GM23338 (cell line): ENCODE measurements at regions not wholly inside any gene's neighbourhood (a gene's known extent, or its start where the extent isn't known, plus 50 kb on each side); places are given as distances from the start of the nearest gene placed in this dataset.

Experiments
- ATAC-seq: fragments of 200-7000 bp; cut with Tn5 transposase; 3 replicates; pipeline ENCODE4 v1.9.1; 2020
- DNase-seq: peaks from one replicate; pipeline ENCODE4 v3.0.0-alpha.2; 2015; ENCODE audit warnings: low spot score
- H2AFZ ChIP-seq: fragments of 200-600 bp; sonication (generic); 2 replicates; pipeline ENCODE4 v1.8.0; 2016; ENCODE audit warnings: antibody characterized with exemption, mild to moderate bottlenecking, moderate library complexity
- H3F3A ChIP-seq: fragments of 200-600 bp; sonication (generic); replicated peaks from 2 replicates; pipeline ENCODE4 v1.8.0; 2017; ENCODE audit warnings: antibody characterized with exemption, mixed run types, low read depth
- H3K27ac ChIP-seq: fragments of 200-600 bp; sonication (generic); 2 replicates; pipeline ENCODE4 v1.6.1; 2016; ENCODE audit warnings: low read depth
- H3K27me3 ChIP-seq: fragments of 200-600 bp; sonication (generic); 2 replicates; pipeline ENCODE4 v1.8.0; 2016; ENCODE audit warnings: mild to moderate bottlenecking, mixed run types, moderate library complexity; ENCODE audit not compliant: insufficient read depth
- H3K36me3 ChIP-seq: fragments of 200-600 bp; sonication (generic); 2 replicates; pipeline ENCODE4 v1.8.0; 2016; ENCODE audit warnings: mild to moderate bottlenecking; ENCODE audit not compliant: insufficient read depth
- H3K4me1 ChIP-seq: fragments of 200-600 bp; sonication (generic); 2 replicates; pipeline ENCODE4 v1.8.0; 2016; ENCODE audit warnings: mild to moderate bottlenecking, moderate library complexity; ENCODE audit not compliant: insufficient read depth
- H3K4me2 ChIP-seq: fragments of 200-600 bp; sonication (generic); 2 replicates; pipeline ENCODE4 v1.7.1; 2017; ENCODE audit warnings: mixed run types
- H3K4me3 ChIP-seq: fragments of 200-600 bp; sonication (generic); 2 replicates; pipeline ENCODE4 v1.6.1; 2016; ENCODE audit warnings: mixed run types
- H3K79me2 ChIP-seq: fragments of 200-600 bp; sonication (generic); replicated peaks from 2 replicates; pipeline ENCODE4 v1.8.0; 2017; ENCODE audit warnings: mild to moderate bottlenecking; ENCODE audit not compliant: insufficient read depth
- H3K9me2 ChIP-seq: fragments of 200-600 bp; sonication (generic); 2 replicates; pipeline ENCODE4 v1.8.0; 2017; ENCODE audit not compliant: insufficient read depth
- H4K20me1 ChIP-seq: fragments of 200-600 bp; sonication (generic); replicated peaks from 2 replicates; pipeline ENCODE4 v1.8.0; 2017; ENCODE audit warnings: mild to moderate bottlenecking; ENCODE audit not compliant: insufficient read depth
- H3K27ac Mint-ChIP-seq: 2 replicates; pipeline ENCODE4 v1.8.0; 2020; ENCODE audit warnings: inconsistent platforms, mild to moderate bottlenecking, moderate library complexity, mixed read lengths
- H3K27me3 Mint-ChIP-seq: 3 replicates; pipeline ENCODE4 v1.8.0; 2022; ENCODE audit warnings: low read depth, mild to moderate bottlenecking, moderate library complexity, mixed read lengths, inconsistent platforms; ENCODE audit not compliant: insufficient read depth, poor library complexity
- H3K36me3 Mint-ChIP-seq: 3 replicates; pipeline ENCODE4 v1.8.0; 2021; ENCODE audit warnings: low read depth, mild to moderate bottlenecking, inconsistent platforms, moderate library complexity, mixed read lengths
- H3K4me1 Mint-ChIP-seq: 3 replicates; pipeline ENCODE4 v1.8.0; 2020; ENCODE audit warnings: mild to moderate bottlenecking, inconsistent platforms, mixed read lengths
- H3K4me3 Mint-ChIP-seq: 3 replicates; pipeline ENCODE4 v1.8.0; 2021; ENCODE audit warnings: moderate library complexity, mild to moderate bottlenecking, inconsistent platforms, mixed read lengths
- H3K9me3 Mint-ChIP-seq: 3 replicates; pipeline ENCODE4 v1.8.0; 2020; ENCODE audit warnings: moderate library complexity, mild to moderate bottlenecking, inconsistent platforms, mixed read lengths
- CREB1 ChIP-seq: fragments of 250-450 bp; sonication (Bioruptor Pico); IDR thresholded peaks from 2 replicates; pipeline ENCODE4 v1.5.0; 2020; ENCODE audit warnings: low read depth, mild to moderate bottlenecking, moderate library complexity
- ETS1 ChIP-seq: IDR thresholded peaks from 2 replicates; pipeline ENCODE4 v1.6.1; 2016; ENCODE audit warnings: antibody characterized with exemption
- EZH2 ChIP-seq: fragments of 200-600 bp; sonication (generic); IDR thresholded peaks from one replicate; pipeline ENCODE4 v1.8.0; 2017; ENCODE audit warnings: antibody characterized with exemption, mild to moderate bottlenecking, low read depth; ENCODE audit not compliant: unreplicated experiment
- EZH2phosphoT487 ChIP-seq: fragments of 200-600 bp; sonication (generic); IDR thresholded peaks from one replicate; pipeline ENCODE4 v1.8.1; 2018; ENCODE audit warnings: antibody characterized with exemption; ENCODE audit not compliant: unreplicated experiment
- JUNB ChIP-seq: IDR thresholded peaks from one replicate; pipeline ENCODE4 v1.6.1; 2016; ENCODE audit warnings: antibody characterized with exemption; ENCODE audit not compliant: unreplicated experiment
- NANOG ChIP-seq: IDR thresholded peaks from 2 replicates; pipeline ENCODE4 v1.6.1; 2016; ENCODE audit warnings: antibody characterized with exemption, borderline replicate concordance
- POLR2AphosphoS5 ChIP-seq: IDR thresholded peaks from 2 replicates; pipeline ENCODE4 v1.6.1; 2016; ENCODE audit warnings: antibody characterized with exemption, low read depth
- STAT1 ChIP-seq: IDR thresholded peaks from one replicate; pipeline ENCODE4 v1.6.1; 2016; ENCODE audit warnings: antibody characterized with exemption; ENCODE audit not compliant: unreplicated experiment
- ZNF114 ChIP-seq: fragments of 250-450 bp; sonication (Bioruptor Pico); IDR thresholded peaks from 2 replicates; pipeline ENCODE4 v1.5.0; 2020; ENCODE audit warnings: mild to moderate bottlenecking, moderate library complexity
- ZNF331 ChIP-seq: fragments of 250-450 bp; sonication (Bioruptor Pico); IDR thresholded peaks from 2 replicates; pipeline ENCODE4 v1.5.0; 2020; ENCODE audit warnings: low read depth, mild to moderate bottlenecking, moderate library complexity
- ZNF462 ChIP-seq: fragments of 250-450 bp; sonication (Bioruptor Pico); IDR thresholded peaks from 2 replicates; pipeline ENCODE4 v1.5.0; 2020; ENCODE audit warnings: mild to moderate bottlenecking, moderate library complexity
- TF ChIP-seq, protein P1 (sequence below), 2 experiments: fragments of 200-600 bp in 1 of 2; sonication (generic) in 1 of 2; conservative IDR thresholded peaks; 2 replicates each; pipeline versions ENCODE4 v1.5.1 to v1.6.1; 2016 to 2017; ENCODE audit warnings: antibody characterized with exemption in 2 of 2, low read depth in 2 of 2, mild to moderate bottlenecking in 2 of 2, moderate library complexity in 1 of 2
- TF ChIP-seq, protein P2 (sequence below): IDR thresholded peaks from one replicate; pipeline ENCODE4 v1.6.1; 2018; ENCODE audit warnings: antibody characterized with exemption; ENCODE audit not compliant: unreplicated experiment

GRCh38 chr2:35251156-35251555, 1104.4 kb upstream of the CRIM1 start:
- DNase-seq: no peak
- no peak overlapping the region for H2AFZ ChIP-seq
- no peaks in the 10 kb centered on the region for H3K79me2 ChIP-seq
- no peaks in the 10 kb centered on the region for H3K27me3 Mint-ChIP-seq
- TF ChIP-seq ETS1 (no peak), CREB1 (CRISPR knock-in tag) (no peak), ZNF462 (no peak), EZH2 (no peak), NANOG (no peak), ZNF114 (no peak), JUNB (no peak), POLR2AphosphoS5 (no peak), STAT1 (no peak), ZNF331 (no peak), EZH2phosphoT487 (no peak)
- TF ChIP-seq, protein P1, sequence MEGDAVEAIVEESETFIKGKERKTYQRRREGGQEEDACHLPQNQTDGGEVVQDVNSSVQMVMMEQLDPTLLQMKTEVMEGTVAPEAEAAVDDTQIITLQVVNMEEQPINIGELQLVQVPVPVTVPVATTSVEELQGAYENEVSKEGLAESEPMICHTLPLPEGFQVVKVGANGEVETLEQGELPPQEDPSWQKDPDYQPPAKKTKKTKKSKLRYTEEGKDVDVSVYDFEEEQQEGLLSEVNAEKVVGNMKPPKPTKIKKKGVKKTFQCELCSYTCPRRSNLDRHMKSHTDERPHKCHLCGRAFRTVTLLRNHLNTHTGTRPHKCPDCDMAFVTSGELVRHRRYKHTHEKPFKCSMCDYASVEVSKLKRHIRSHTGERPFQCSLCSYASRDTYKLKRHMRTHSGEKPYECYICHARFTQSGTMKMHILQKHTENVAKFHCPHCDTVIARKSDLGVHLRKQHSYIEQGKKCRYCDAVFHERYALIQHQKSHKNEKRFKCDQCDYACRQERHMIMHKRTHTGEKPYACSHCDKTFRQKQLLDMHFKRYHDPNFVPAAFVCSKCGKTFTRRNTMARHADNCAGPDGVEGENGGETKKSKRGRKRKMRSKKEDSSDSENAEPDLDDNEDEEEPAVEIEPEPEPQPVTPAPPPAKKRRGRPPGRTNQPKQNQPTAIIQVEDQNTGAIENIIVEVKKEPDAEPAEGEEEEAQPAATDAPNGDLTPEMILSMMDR (conservative IDR thresholded peaks at IDR 0.05; ENCODE audit: low read depth in 2 of 2): no peak
- TF ChIP-seq, protein P2, sequence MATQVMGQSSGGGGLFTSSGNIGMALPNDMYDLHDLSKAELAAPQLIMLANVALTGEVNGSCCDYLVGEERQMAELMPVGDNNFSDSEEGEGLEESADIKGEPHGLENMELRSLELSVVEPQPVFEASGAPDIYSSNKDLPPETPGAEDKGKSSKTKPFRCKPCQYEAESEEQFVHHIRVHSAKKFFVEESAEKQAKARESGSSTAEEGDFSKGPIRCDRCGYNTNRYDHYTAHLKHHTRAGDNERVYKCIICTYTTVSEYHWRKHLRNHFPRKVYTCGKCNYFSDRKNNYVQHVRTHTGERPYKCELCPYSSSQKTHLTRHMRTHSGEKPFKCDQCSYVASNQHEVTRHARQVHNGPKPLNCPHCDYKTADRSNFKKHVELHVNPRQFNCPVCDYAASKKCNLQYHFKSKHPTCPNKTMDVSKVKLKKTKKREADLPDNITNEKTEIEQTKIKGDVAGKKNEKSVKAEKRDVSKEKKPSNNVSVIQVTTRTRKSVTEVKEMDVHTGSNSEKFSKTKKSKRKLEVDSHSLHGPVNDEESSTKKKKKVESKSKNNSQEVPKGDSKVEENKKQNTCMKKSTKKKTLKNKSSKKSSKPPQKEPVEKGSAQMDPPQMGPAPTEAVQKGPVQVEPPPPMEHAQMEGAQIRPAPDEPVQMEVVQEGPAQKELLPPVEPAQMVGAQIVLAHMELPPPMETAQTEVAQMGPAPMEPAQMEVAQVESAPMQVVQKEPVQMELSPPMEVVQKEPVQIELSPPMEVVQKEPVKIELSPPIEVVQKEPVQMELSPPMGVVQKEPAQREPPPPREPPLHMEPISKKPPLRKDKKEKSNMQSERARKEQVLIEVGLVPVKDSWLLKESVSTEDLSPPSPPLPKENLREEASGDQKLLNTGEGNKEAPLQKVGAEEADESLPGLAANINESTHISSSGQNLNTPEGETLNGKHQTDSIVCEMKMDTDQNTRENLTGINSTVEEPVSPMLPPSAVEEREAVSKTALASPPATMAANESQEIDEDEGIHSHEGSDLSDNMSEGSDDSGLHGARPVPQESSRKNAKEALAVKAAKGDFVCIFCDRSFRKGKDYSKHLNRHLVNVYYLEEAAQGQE: no peak
- H3K27ac ChIP-seq: no peak overlapping the region
- H3K27me3 ChIP-seq: no peaks in the 10 kb centered on the region
- no peak overlapping the region for H3K4me3 Mint-ChIP-seq
- ATAC-seq: no peak
- H3K27ac Mint-ChIP-seq: no peak overlapping the region
- H3F3A ChIP-seq: no peaks in the 10 kb centered on the region
- H3K9me2 ChIP-seq: 0 out of 2 replicates have a peak, but pooled peaks cover 9% of the 10 kb centered on the region
- peaks cover 13% of the 10 kb centered on the region; the same call in 2 of the 3 replicates for H3K9me3 Mint-ChIP-seq
- no peaks in the 10 kb centered on the region for H4K20me1 ChIP-seq
- H3K4me1 ChIP-seq: no peaks in the 10 kb centered on the region
- H3K36me3 ChIP-seq: no peaks in the 10 kb centered on the region
- no peaks in the 10 kb centered on the region for H3K4me1 Mint-ChIP-seq
- H3K4me3 ChIP-seq: no peak overlapping the region
- peaks cover 7% of the 10 kb centered on the region for H3K36me3 Mint-ChIP-seq
- no peak overlapping the region for H3K4me2 ChIP-seq
